K562 (cell line): ENCODE measurements at regions not wholly inside any gene's neighbourhood (a gene's known extent, or its start where the extent isn't known, plus 50 kb on each side); places are given as distances from the start of the nearest gene placed in this dataset.

Experiments used
- ATAC-seq: fragments of 200-7000 bp; cut with Tn5 transposase; 3 replicates; pipeline ENCODE4 v1.9.1; 2020; ENCODE audit warnings: moderate library complexity
- BruUV-seq: library from RNA; stranded (reverse); fragments of 400-500 nt; replicated peaks from 2 replicates; lab custom pipeline; 2021; lab: Mats Ljungman, UMichigan
- CTCF ChIA-PET: fragments of 300-600 bp; formaldehyde crosslinking; extraction: SDS; loops from one replicate; lab custom pipeline; 2021; ENCODE audit warnings: low intra/inter-chr PET ratio; lab: Yijun Ruan, JAX
- POLR2A ChIA-PET: fragments of 300-600, 350-650 bp; sonication (Branson Sonifier 250); formaldehyde crosslinking; extraction: SDS; loops from one replicate; lab custom pipeline; 2021; ENCODE audit warnings: antibody characterized with exemption, inconsistent platforms; lab: Yijun Ruan, JAX
- DNase-seq, 4 experiments: peaks; one replicate each; pipeline versions ENCODE4 v3.0.0 to v3.0.0-alpha.2; 2011 to 2018; ENCODE audit warnings: low spot score in 3 of 4, mixed read lengths in 3 of 4; ENCODE audit errors: extremely low read depth in 1 of 4
- FAIRE-seq: peaks from 2 replicates; lab custom pipeline; 2011; peaks lifted over from hg19 to GRCh38; lab: Jason Lieb, UNC
- H2AFZ ChIP-seq: 2 replicates; pipeline ENCODE4 v1.6.0; 2011; ENCODE audit warnings: low read depth, low read length, control low read depth, inconsistent platforms
- H3K27ac ChIP-seq: fragments of 200-600 bp; 3 replicates; pipeline ENCODE4 v1.8.0; 2011; ENCODE audit warnings: low read depth, mild to moderate bottlenecking, control low read depth, inconsistent platforms, low read length, moderate library complexity, mixed read lengths; ENCODE audit errors: extremely low read depth
- H3K27me3 ChIP-seq, 2 experiments: fragments of 300-600 bp in 1 of 2; 2 replicates in 1 of 2; 3 replicates in 1 of 2; pipeline versions ENCODE4 v1.6.0 to v1.8.0; 2011; ENCODE audit warnings: inconsistent platforms in 2 of 2, low read length in 2 of 2, mild to moderate bottlenecking in 1 of 2, mixed read lengths in 1 of 2, moderate library complexity in 1 of 2; ENCODE audit not compliant: control insufficient read depth in 2 of 2, insufficient read depth in 2 of 2
- H3K36me3 ChIP-seq: fragments of 300-600 bp; 3 replicates; pipeline ENCODE4 v1.8.0; 2011; ENCODE audit warnings: mild to moderate bottlenecking, low read length, inconsistent platforms; ENCODE audit not compliant: control insufficient read depth, insufficient read depth
- H3K4me1 ChIP-seq, 2 experiments: fragments of 200-600 bp in 1 of 2; replicated peaks in 1 of 2; 2 replicates in 1 of 2; 3 replicates in 1 of 2; pipeline versions ENCODE4 v1.5.1 to v1.8.0; 2011; ENCODE audit warnings: inconsistent platforms in 2 of 2, low read length in 2 of 2, mild to moderate bottlenecking in 1 of 2, mixed read lengths in 1 of 2, moderate library complexity in 1 of 2; ENCODE audit not compliant: control insufficient read depth in 2 of 2, insufficient read depth in 2 of 2
- H3K4me2 ChIP-seq: 2 replicates; pipeline ENCODE4 v1.6.1; 2011; ENCODE audit warnings: low read length, control low read depth, inconsistent platforms, mixed read lengths; ENCODE audit not compliant: insufficient read depth
- H3K4me3 ChIP-seq: fragments of 200-600 bp; sonication (generic), shearing (Covaris generic); 2 replicates; pipeline ENCODE4 v1.5.1; 2016; ENCODE audit warnings: control low read depth, inconsistent platforms
- H3K79me2 ChIP-seq: fragments of 200-600 bp; 3 replicates; pipeline ENCODE4 v1.8.0; 2011; ENCODE audit warnings: low read length, inconsistent platforms; ENCODE audit not compliant: control insufficient read depth, insufficient read depth
- H3K9ac ChIP-seq, 2 experiments: 2 replicates each; pipeline versions ENCODE4 v1.6.0 to v1.6.1; 2011; ENCODE audit warnings: low read depth in 2 of 2, low read length in 2 of 2, control low read depth in 1 of 2, inconsistent platforms in 1 of 2, mild to moderate bottlenecking in 1 of 2, mixed read lengths in 1 of 2; ENCODE audit not compliant: insufficient read depth in 1 of 2
- H3K9me1 ChIP-seq: one replicate; pipeline ENCODE4 v1.6.0; 2011; ENCODE audit warnings: inconsistent platforms, mild to moderate bottlenecking, low read length, moderate library complexity; ENCODE audit not compliant: control insufficient read depth, insufficient read depth
- H3K9me3 ChIP-seq: replicated peaks from 2 replicates; pipeline ENCODE4 v1.5.1; 2011; ENCODE audit warnings: low read depth, low read length, inconsistent platforms; ENCODE audit not compliant: control insufficient read depth, insufficient read depth
- H4K20me1 ChIP-seq: replicated peaks from 2 replicates; pipeline ENCODE4 v1.6.1; 2011; ENCODE audit warnings: low read length, inconsistent platforms, mixed read lengths; ENCODE audit not compliant: control insufficient read depth, insufficient read depth
- CCAR2 ChIP-seq: fragments of 200-400 bp; formaldehyde crosslinking; IDR thresholded peaks from 2 replicates; pipeline ENCODE4 v1.6.1; 2017; ENCODE audit warnings: mild to moderate bottlenecking, low read depth, low read length
- ETV1 ChIP-seq: fragments of 450-650 bp; conservative IDR thresholded peaks from 2 replicates; pipeline ENCODE4 v1.6.1; 2016; ENCODE audit warnings: missing genetic modification characterization, control low read depth, low read depth, missing compliant biosample characterization
- MECOM ChIP-seq: fragments of 250-450 bp; sonication (Bioruptor Pico); IDR thresholded peaks from 2 replicates; pipeline ENCODE4 v1.8.0; 2022; ENCODE audit warnings: inconsistent platforms
- MGA ChIP-seq: fragments of 450-650 bp; IDR thresholded peaks from 2 replicates; pipeline ENCODE4 v1.6.1; 2016; ENCODE audit warnings: mild to moderate bottlenecking, moderate library complexity
- PTBP1 ChIP-seq: fragments of 200-400 bp; formaldehyde crosslinking; IDR thresholded peaks from 2 replicates; pipeline ENCODE4 v1.6.1; 2017; ENCODE audit warnings: low read depth, low read length
- PTTG1 ChIP-seq: fragments of 450-650 bp; IDR thresholded peaks from 2 replicates; pipeline ENCODE4 v1.6.1; 2016; ENCODE audit warnings: low read depth, mild to moderate bottlenecking, missing genetic modification characterization, missing compliant biosample characterization
- WGBS: fragments of 100-300 bp; shearing (Covaris generic); methylation state at CpG from one replicate; pipeline ENCODE4 v1.1.6; 2016; ENCODE audit warnings: low coverage, mixed read lengths; ENCODE audit not compliant: insufficient coverage; ENCODE audit errors: missing lambda C conversion rate; 5-methylcytosine and 5-hydroxymethylcytosine counted together
- in situ Hi-C: fragments of 300-500 bp; cut with MboI; formaldehyde crosslinking; loops from 4 replicates; pipeline ENCODE4 v1.15.0; 2018; ENCODE audit warnings: inconsistent platforms, mixed read lengths
- intact Hi-C: fragments of 100-400 bp; cut with micrococcal nuclease; formaldehyde crosslinking; loops from 2 replicates; pipeline ENCODE4 v1.14.2; 2022
- TF ChIP-seq, protein P1 (sequence below): sonication (generic); formaldehyde crosslinking; IDR thresholded peaks from 2 replicates; pipeline ENCODE4 v1.8.0; 2022; ENCODE audit warnings: missing genetic modification reagents, mild to moderate bottlenecking, borderline replicate concordance
- TF ChIP-seq, protein P2 (sequence below), 2 experiments: fragments of 200-800 bp in 1 of 2; sonication (Bioruptor generic) in 1 of 2; sonication (generic) in 1 of 2; formaldehyde crosslinking in 1 of 2; IDR thresholded peaks in 1 of 2; conservative IDR thresholded peaks in 1 of 2; 2 replicates each; pipeline versions ENCODE4 v1.5.0 to v1.6.1; 2016 to 2020; ENCODE audit warnings: missing compliant biosample characterization in 1 of 2, missing genetic modification characterization in 1 of 2, missing genetic modification reagents in 1 of 2

DNA sequence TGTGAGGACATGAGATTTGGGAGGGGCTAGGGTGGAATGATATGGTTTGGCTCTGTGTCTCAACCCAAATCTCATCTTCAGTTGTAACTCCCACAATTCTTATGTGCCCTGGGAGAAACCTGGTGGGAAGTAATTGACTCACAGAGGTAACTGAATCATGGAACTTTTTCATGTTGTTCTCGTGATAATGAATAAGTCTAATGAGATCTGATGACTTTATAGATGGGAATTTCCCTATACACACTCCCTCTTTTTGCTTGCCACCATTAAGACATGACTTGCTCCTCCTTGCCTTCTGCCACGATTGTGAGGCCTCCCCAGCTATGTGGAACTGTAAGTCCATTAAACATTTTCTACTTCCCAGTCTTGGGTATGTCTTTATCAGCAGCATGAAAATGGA is 253.2 kb upstream of the GK2 start:
- DNase-seq (no peak), ATAC-seq (no peak), FAIRE-seq (no peak)
- Histone ChIP-seq H3K27ac (no peak overlapping the region), H3K4me2 (no peak overlapping the region), H3K9me3 (peaks cover 5% of the 10 kb centered on the region; the same call in 1 of the 2 replicates), H3K27me3 (no peaks in the 10 kb centered on the region), H3K36me3 (no peaks in the 10 kb centered on the region), H3K4me1 (no peaks in the 10 kb centered on the region), H3K79me2 (no peaks in the 10 kb centered on the region), H4K20me1 (no peaks in the 10 kb centered on the region), H3K9me1 (no peaks in the 10 kb centered on the region), H3K4me3 (no peak overlapping the region), H3K9ac (no peak overlapping the region), H2AFZ (no peak overlapping the region)
- intact Hi-C loops (no loop called here), in situ Hi-C loops (no loop called here)
- CTCF ChIA-PET, result no interaction called here
- POLR2A ChIA-PET, result no interaction called here
- BruUV-seq, result no TSS peak
- WGBS, result 17% methylated on average over 2 of the region's 2 CpGs
- TF ChIP-seq PTBP1 (no peak), ETV1 (no peak), MECOM (CRISPR knock-in tag) (no peak), PTTG1 (tag) (no peak), CCAR2 (no peak), MGA (no peak)
- TF ChIP-seq, protein P1, sequence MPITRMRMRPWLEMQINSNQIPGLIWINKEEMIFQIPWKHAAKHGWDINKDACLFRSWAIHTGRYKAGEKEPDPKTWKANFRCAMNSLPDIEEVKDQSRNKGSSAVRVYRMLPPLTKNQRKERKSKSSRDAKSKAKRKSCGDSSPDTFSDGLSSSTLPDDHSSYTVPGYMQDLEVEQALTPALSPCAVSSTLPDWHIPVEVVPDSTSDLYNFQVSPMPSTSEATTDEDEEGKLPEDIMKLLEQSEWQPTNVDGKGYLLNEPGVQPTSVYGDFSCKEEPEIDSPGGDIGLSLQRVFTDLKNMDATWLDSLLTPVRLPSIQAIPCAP (CRISPR knock-in tag), result no peak
- TF ChIP-seq, protein P2, sequence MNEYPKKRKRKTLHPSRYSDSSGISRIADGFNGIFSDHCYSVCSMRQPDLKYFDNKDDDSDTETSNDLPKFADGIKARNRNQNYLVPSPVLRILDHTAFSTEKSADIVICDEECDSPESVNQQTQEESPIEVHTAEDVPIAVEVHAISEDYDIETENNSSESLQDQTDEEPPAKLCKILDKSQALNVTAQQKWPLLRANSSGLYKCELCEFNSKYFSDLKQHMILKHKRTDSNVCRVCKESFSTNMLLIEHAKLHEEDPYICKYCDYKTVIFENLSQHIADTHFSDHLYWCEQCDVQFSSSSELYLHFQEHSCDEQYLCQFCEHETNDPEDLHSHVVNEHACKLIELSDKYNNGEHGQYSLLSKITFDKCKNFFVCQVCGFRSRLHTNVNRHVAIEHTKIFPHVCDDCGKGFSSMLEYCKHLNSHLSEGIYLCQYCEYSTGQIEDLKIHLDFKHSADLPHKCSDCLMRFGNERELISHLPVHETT (CRISPR knock-in tag; conservative IDR thresholded peaks at IDR 0.05 in 1 of 2, IDR thresholded peaks at IDR 0.05 in 1 of 2), result no peak
